Neuronal stem cell (in vitro differentiated cells): ENCODE measurements at regions not wholly inside any gene's neighbourhood (a gene's known extent, or its start where the extent isn't known, plus 50 kb on each side); places are given as distances from the start of the nearest gene placed in this dataset.
"Not testable (repeated sequence)": the region's sequence is repeated elsewhere in the genome, so short reads cannot be mapped to it uniquely, and the experiment has no call there.

ENCODE experiments used
- DNase-seq: peaks from one replicate; pipeline ENCODE4 v3.0.0-alpha.2; 2013; ENCODE audit warnings: low spot score
- H2AFZ ChIP-seq: one replicate; pipeline ENCODE4 v1.6.1; 2013; ENCODE audit warnings: mild to moderate bottlenecking, low read length, inconsistent platforms
- H2AK5ac ChIP-seq: 2 replicates; pipeline ENCODE4 v1.6.1; 2013; ENCODE audit warnings: low read depth, mild to moderate bottlenecking, inconsistent platforms, low read length, moderate library complexity, mixed read lengths
- H2BK120ac ChIP-seq: 2 replicates; pipeline ENCODE4 v1.6.1; 2013; ENCODE audit warnings: low read depth, mild to moderate bottlenecking, inconsistent platforms, low read length, moderate library complexity, mixed read lengths
- H2BK12ac ChIP-seq: one replicate; pipeline ENCODE4 v1.6.1; 2013; ENCODE audit warnings: low read length, inconsistent platforms
- H2BK15ac ChIP-seq: 2 replicates; pipeline ENCODE4 v1.6.1; 2013; ENCODE audit warnings: mild to moderate bottlenecking, low read length, inconsistent platforms, mixed read lengths
- H2BK5ac ChIP-seq: one replicate; pipeline ENCODE4 v1.6.1; 2013; ENCODE audit warnings: inconsistent platforms, mild to moderate bottlenecking, low read length, moderate library complexity
- H3K14ac ChIP-seq: one replicate; pipeline ENCODE4 v1.6.1; 2013; ENCODE audit warnings: low read length, inconsistent platforms
- H3K18ac ChIP-seq: 2 replicates; pipeline ENCODE4 v1.6.1; 2013; ENCODE audit warnings: low read length, inconsistent platforms
- H3K23ac ChIP-seq: 2 replicates; pipeline ENCODE4 v1.6.1; 2013; ENCODE audit warnings: low read depth, mild to moderate bottlenecking, mixed read lengths, low read length, inconsistent platforms; ENCODE audit not compliant: poor library complexity
- H3K27ac ChIP-seq: replicated peaks from 3 replicates; pipeline ENCODE4 v1.5.1; 2013; ENCODE audit warnings: low read length, inconsistent platforms
- H3K27me3 ChIP-seq, 3 experiments: 2 replicates each; pipeline ENCODE4 v1.6.1; 2013; ENCODE audit warnings: low read length in 3 of 3, mild to moderate bottlenecking in 2 of 3, inconsistent platforms in 1 of 3, low read depth in 1 of 3, mixed read lengths in 1 of 3, moderate library complexity in 1 of 3; ENCODE audit not compliant: control insufficient read depth in 3 of 3, insufficient read depth in 3 of 3
- H3K36me3 ChIP-seq, 2 donors: replicated peaks in 1 of 2; 2 replicates each; pipeline ENCODE4 v1.6.1; 2013; ENCODE audit warnings: low read length in 2 of 2; ENCODE audit not compliant: control insufficient read depth in 2 of 2, insufficient read depth in 2 of 2
- H3K4ac ChIP-seq: 2 replicates; pipeline ENCODE4 v1.6.1; 2013; ENCODE audit warnings: inconsistent platforms, mild to moderate bottlenecking, low read length, moderate library complexity
- H3K4me1 ChIP-seq, 2 donors: 1 replicate in 1 of 2; 2 replicates in 1 of 2; pipeline ENCODE4 v1.6.1; 2013; ENCODE audit warnings: low read length in 2 of 2, low read depth in 1 of 2; ENCODE audit not compliant: control insufficient read depth in 2 of 2, insufficient read depth in 1 of 2
- H3K4me2 ChIP-seq: one replicate; pipeline ENCODE4 v1.6.1; 2013; ENCODE audit warnings: mild to moderate bottlenecking, low read length, inconsistent platforms; ENCODE audit not compliant: insufficient read depth, poor library complexity, severe bottlenecking
- H3K4me3 ChIP-seq, 2 donors: 2 replicates each; pipeline ENCODE4 v1.5.1; 2013; ENCODE audit warnings: low read length in 2 of 2, mild to moderate bottlenecking in 2 of 2, inconsistent platforms in 1 of 2, moderate library complexity in 1 of 2
- H3K79me1 ChIP-seq: one replicate; pipeline ENCODE4 v1.6.1; 2013; ENCODE audit warnings: low read depth, mild to moderate bottlenecking, inconsistent platforms, low read length, moderate library complexity
- H3K9ac ChIP-seq: one replicate; pipeline ENCODE4 v1.6.1; 2013; ENCODE audit warnings: mild to moderate bottlenecking, low read depth, low read length, inconsistent platforms; ENCODE audit not compliant: poor library complexity
- H3K9me3 ChIP-seq, 2 donors: replicated peaks in 1 of 2; 2 replicates each; pipeline versions ENCODE3 to v1.6.1; 2013; ENCODE audit warnings: low read length in 2 of 2, mild to moderate bottlenecking in 2 of 2, inconsistent platforms in 1 of 2, low read depth in 1 of 2, mixed read lengths in 1 of 2, moderate library complexity in 1 of 2; ENCODE audit not compliant: control insufficient read depth in 2 of 2, insufficient read depth in 1 of 2
- H4K8ac ChIP-seq: one replicate; pipeline ENCODE4 v1.6.1; 2013; ENCODE audit warnings: low read depth, mild to moderate bottlenecking, inconsistent platforms, low read length, moderate library complexity
- H4K91ac ChIP-seq: one replicate; pipeline ENCODE4 v1.6.1; 2013; ENCODE audit warnings: low read length, low read depth, mild to moderate bottlenecking, inconsistent platforms; ENCODE audit not compliant: poor library complexity
- WGBS, 2 donors: extraction: QIAGEN DNeasy Blood & Tissue Kit; methylation state at CpG; one replicate each; pipeline ENCODE4 v1.1.7; 2013; ENCODE audit warnings: missing lambda C conversion rate in 2 of 2, mixed read lengths in 1 of 2; ENCODE audit not compliant: insufficient read length in 2 of 2, insufficient replicate concordance in 1 of 2; ENCODE audit errors: extremely low coverage in 2 of 2; 5-methylcytosine and 5-hydroxymethylcytosine counted together

- Histone ChIP-seq H3K23ac (no peak overlapping the region), H3K4ac (no peak overlapping the region), H4K91ac (no peak overlapping the region), H4K8ac (no peak overlapping the region), H3K9me3 (no peaks in the 10 kb centered on the region), H3K4me3 (no peak overlapping the region), H2BK5ac (no peak overlapping the region), H3K4me1 (peaks cover 0 to 2% of the 10 kb centered on the region in 2 donors), H3K14ac (no peak overlapping the region), H3K36me3 (no peaks in the 10 kb centered on the region), H3K27me3 (no peaks in the 10 kb centered on the region), H2BK12ac (no peak overlapping the region), H3K27ac (no peak overlapping the region), H2AFZ (no peak overlapping the region), H2AK5ac (no peak overlapping the region), H2BK120ac (no peak overlapping the region), H3K18ac (no peak overlapping the region), H3K9ac (no peak overlapping the region), H2BK15ac (no peak overlapping the region), H3K4me2 (no peak overlapping the region), H3K79me1 (no peaks in the 10 kb centered on the region)
- no peak for DNase-seq
Measured at GRCh38 chr1:76727520-76727919, 139.8 kb upstream of the ST6GALNAC5 start.

GRCh38 chr1:76729142-76729541, 138.1 kb upstream of the ST6GALNAC5 start:
- no peak overlapping the region for H3K18ac ChIP-seq
- no peak overlapping the region for H2BK120ac ChIP-seq
- no peaks in the 10 kb centered on the region for H3K9me3 ChIP-seq
- no peak for DNase-seq
- no peak overlapping the region for H3K23ac ChIP-seq
- H3K4me2 ChIP-seq = no peak overlapping the region
- H2BK12ac ChIP-seq = no peak overlapping the region
- H3K79me1 ChIP-seq = no peaks in the 10 kb centered on the region
- H3K4ac ChIP-seq = no peak overlapping the region
- H3K14ac ChIP-seq = no peak overlapping the region
- H4K91ac ChIP-seq = no peak overlapping the region
- WGBS, 2 donors = no CpG with 5 or more reads among the region's 3 CpGs
- no peak overlapping the region for H2AFZ ChIP-seq
- H2BK15ac ChIP-seq = no peak overlapping the region
- peaks cover 0 to 2% of the 10 kb centered on the region in 2 donors for H3K4me1 ChIP-seq
- no peak overlapping the region for H3K27ac ChIP-seq
- H3K9ac ChIP-seq = no peak overlapping the region
- no peak overlapping the region for H3K4me3 ChIP-seq
- H2AK5ac ChIP-seq = no peak overlapping the region
- no peaks in the 10 kb centered on the region for H3K36me3 ChIP-seq
- H2BK5ac ChIP-seq = no peak overlapping the region
- no peaks in the 10 kb centered on the region for H3K27me3 ChIP-seq
- no peak overlapping the region for H4K8ac ChIP-seq

- H3K9me3 ChIP-seq = no peaks in the 10 kb centered on the region
- H3K18ac ChIP-seq = no peak overlapping the region
- no peak overlapping the region for H2BK15ac ChIP-seq
- no peak overlapping the region for H2AK5ac ChIP-seq
- no peak overlapping the region for H3K27ac ChIP-seq
- no peaks in the 10 kb centered on the region for H3K36me3 ChIP-seq
- H3K9ac ChIP-seq = no peak overlapping the region
- no peak for DNase-seq
- H3K4me3 ChIP-seq = no peak overlapping the region
- no peak overlapping the region for H3K4me2 ChIP-seq
- no peak overlapping the region for H3K23ac ChIP-seq
- H2BK12ac ChIP-seq = no peak overlapping the region
- H2AFZ ChIP-seq = no peak overlapping the region
- no peak overlapping the region for H4K91ac ChIP-seq
- no peak overlapping the region for H3K14ac ChIP-seq
- H3K79me1 ChIP-seq = no peaks in the 10 kb centered on the region
- H3K4ac ChIP-seq = no peak overlapping the region
- H3K4me1 ChIP-seq = peaks cover 0 to 2% of the 10 kb centered on the region in 2 donors
- H4K8ac ChIP-seq = no peak overlapping the region
- H2BK120ac ChIP-seq = no peak overlapping the region
- H3K27me3 ChIP-seq = no peaks in the 10 kb centered on the region
- no peak overlapping the region for H2BK5ac ChIP-seq
- WGBS, 2 donors = no CpG with 5 or more reads among the region's 2 CpGs
Measured at GRCh38 chr1:76730027-76730426, 137.3 kb upstream of the ST6GALNAC5 start.

- not testable (repeated sequence) for H2BK120ac ChIP-seq, H2AK5ac ChIP-seq, H2BK5ac ChIP-seq, DNase-seq, H3K4me1 ChIP-seq, H4K91ac ChIP-seq, H4K8ac ChIP-seq, H3K18ac ChIP-seq, H3K79me1 ChIP-seq, H3K4ac ChIP-seq, H3K36me3 ChIP-seq, H3K9ac ChIP-seq, H2AFZ ChIP-seq, H2BK12ac ChIP-seq, H2BK15ac ChIP-seq, H3K23ac ChIP-seq, H3K27ac ChIP-seq, H3K9me3 ChIP-seq, H3K4me2 ChIP-seq, H3K4me3 ChIP-seq, H3K14ac ChIP-seq, H3K27me3 ChIP-seq
- no CpG with 5 or more reads among the region's 1 CpG for WGBS, 2 donors
Measured at GRCh38 chr1:76738355-76738754, 128.9 kb upstream of the ST6GALNAC5 start.
